DND-41 (cell line): ENCODE measurements at regions not wholly inside any gene's neighbourhood (a gene's known extent, or its start where the extent isn't known, plus 50 kb on each side); places are given as distances from the start of the nearest gene placed in this dataset.

Experiments used
- ATAC-seq: fragments of 200-7000 bp; cut with Tn5 transposase; 3 replicates; pipeline ENCODE4 v1.9.1; 2021; ENCODE audit warnings: low read depth; ENCODE audit not compliant: insufficient read depth
- DNase-seq: peaks from one replicate; pipeline ENCODE4 v3.0.0-alpha.2; 2020
- H2AFZ ChIP-seq: 2 replicates; pipeline ENCODE4 v1.6.0; 2012; ENCODE audit warnings: low read depth, low read length
- H3K27ac ChIP-seq: 2 replicates; pipeline ENCODE4 v1.5.1; 2012; ENCODE audit warnings: low read length, inconsistent platforms
- H3K27me3 ChIP-seq: fragments of 200-600 bp; sonication (generic); 2 replicates; pipeline ENCODE4 v1.6.0; 2012; ENCODE audit warnings: low read length, mild to moderate bottlenecking, inconsistent platforms; ENCODE audit not compliant: insufficient read depth, poor library complexity
- H3K36me3 ChIP-seq: 2 replicates; pipeline ENCODE4 v1.5.1; 2012; ENCODE audit warnings: low read length, inconsistent platforms; ENCODE audit not compliant: insufficient read depth
- H3K4me1 ChIP-seq: 2 replicates; pipeline ENCODE4 v1.5.1; 2012; ENCODE audit warnings: mild to moderate bottlenecking, low read length; ENCODE audit not compliant: insufficient read depth
- H3K4me2 ChIP-seq: 2 replicates; pipeline ENCODE4 v1.6.0; 2012; ENCODE audit warnings: mild to moderate bottlenecking, moderate library complexity, low read length, inconsistent platforms; ENCODE audit not compliant: insufficient read depth
- H3K4me3 ChIP-seq, 2 experiments: fragments of 200-600 bp in 1 of 2; shearing (Covaris generic) in 1 of 2; 2 replicates each; pipeline ENCODE4 v1.5.1; 2012 to 2016; ENCODE audit warnings: inconsistent platforms in 2 of 2, low read length in 2 of 2, mild to moderate bottlenecking in 2 of 2, low read depth in 1 of 2, moderate library complexity in 1 of 2
- H3K79me2 ChIP-seq: 2 replicates; pipeline ENCODE4 v1.6.0; 2012; ENCODE audit warnings: low read length, inconsistent platforms; ENCODE audit not compliant: insufficient read depth
- H3K9ac ChIP-seq: 2 replicates; pipeline ENCODE4 v1.6.0; 2012; ENCODE audit warnings: low read depth, mild to moderate bottlenecking, inconsistent platforms, low read length, moderate library complexity
- H3K9me3 ChIP-seq: 2 replicates; pipeline ENCODE4 v1.5.1; 2012; ENCODE audit warnings: low read length, moderate library complexity, mild to moderate bottlenecking, inconsistent platforms; ENCODE audit not compliant: insufficient read depth, severe bottlenecking
- H4K20me1 ChIP-seq: 2 replicates; pipeline ENCODE4 v1.6.0; 2012; ENCODE audit warnings: low read length; ENCODE audit not compliant: insufficient read depth
- EZH2 ChIP-seq: IDR thresholded peaks from 3 replicates; pipeline ENCODE4 v1.6.1; 2012; ENCODE audit warnings: borderline replicate concordance, low read depth, mild to moderate bottlenecking, moderate library complexity, low read length, inconsistent platforms; ENCODE audit not compliant: severe bottlenecking
- TF ChIP-seq, protein P1 (sequence below): IDR thresholded peaks from 2 replicates; pipeline ENCODE4 v1.5.1; 2012; ENCODE audit warnings: borderline replicate concordance, low read length, moderate library complexity, mild to moderate bottlenecking; ENCODE audit not compliant: poor library complexity, severe bottlenecking; ENCODE audit errors: extremely low read depth

DNA sequence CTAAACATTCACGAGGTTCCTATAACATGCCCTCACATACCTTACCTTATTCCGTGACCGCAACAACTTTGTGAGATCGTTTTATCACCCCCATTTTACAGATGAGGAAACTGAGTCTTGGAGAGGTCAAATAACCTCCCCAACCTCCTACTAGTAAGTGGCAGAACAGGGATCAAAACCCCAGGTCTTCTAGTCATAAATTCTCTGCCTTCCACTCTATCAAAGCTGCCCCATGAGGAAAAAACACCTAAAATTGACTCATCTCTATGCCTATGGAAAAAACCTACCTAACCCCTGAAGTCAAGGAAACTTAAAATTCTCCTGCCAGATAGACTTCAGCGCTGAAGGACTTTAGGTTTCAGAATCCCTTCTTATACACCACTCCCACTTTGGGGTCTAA, 69.5 kb upstream of the ERRFI1 start:
- no peaks in the 10 kb centered on the region for H3K4me1 ChIP-seq
- peaks cover 10% of the 10 kb centered on the region for H3K27me3 ChIP-seq
- H2AFZ ChIP-seq: no peak overlapping the region
- H3K9ac ChIP-seq: no peak overlapping the region
- no peak overlapping the region for H3K4me3 ChIP-seq
- no peak overlapping the region for H3K27ac ChIP-seq
- no peaks in the 10 kb centered on the region for H4K20me1 ChIP-seq
- H3K79me2 ChIP-seq: no peaks in the 10 kb centered on the region
- H3K4me2 ChIP-seq: no peak overlapping the region
- H3K36me3 ChIP-seq: no peaks in the 10 kb centered on the region
- DNase-seq (no peak), ATAC-seq (no peak)
- TF ChIP-seq EZH2: no peak
- TF ChIP-seq, protein P1, sequence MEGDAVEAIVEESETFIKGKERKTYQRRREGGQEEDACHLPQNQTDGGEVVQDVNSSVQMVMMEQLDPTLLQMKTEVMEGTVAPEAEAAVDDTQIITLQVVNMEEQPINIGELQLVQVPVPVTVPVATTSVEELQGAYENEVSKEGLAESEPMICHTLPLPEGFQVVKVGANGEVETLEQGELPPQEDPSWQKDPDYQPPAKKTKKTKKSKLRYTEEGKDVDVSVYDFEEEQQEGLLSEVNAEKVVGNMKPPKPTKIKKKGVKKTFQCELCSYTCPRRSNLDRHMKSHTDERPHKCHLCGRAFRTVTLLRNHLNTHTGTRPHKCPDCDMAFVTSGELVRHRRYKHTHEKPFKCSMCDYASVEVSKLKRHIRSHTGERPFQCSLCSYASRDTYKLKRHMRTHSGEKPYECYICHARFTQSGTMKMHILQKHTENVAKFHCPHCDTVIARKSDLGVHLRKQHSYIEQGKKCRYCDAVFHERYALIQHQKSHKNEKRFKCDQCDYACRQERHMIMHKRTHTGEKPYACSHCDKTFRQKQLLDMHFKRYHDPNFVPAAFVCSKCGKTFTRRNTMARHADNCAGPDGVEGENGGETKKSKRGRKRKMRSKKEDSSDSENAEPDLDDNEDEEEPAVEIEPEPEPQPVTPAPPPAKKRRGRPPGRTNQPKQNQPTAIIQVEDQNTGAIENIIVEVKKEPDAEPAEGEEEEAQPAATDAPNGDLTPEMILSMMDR: no peak
- no peaks in the 10 kb centered on the region for H3K9me3 ChIP-seq

DNA sequence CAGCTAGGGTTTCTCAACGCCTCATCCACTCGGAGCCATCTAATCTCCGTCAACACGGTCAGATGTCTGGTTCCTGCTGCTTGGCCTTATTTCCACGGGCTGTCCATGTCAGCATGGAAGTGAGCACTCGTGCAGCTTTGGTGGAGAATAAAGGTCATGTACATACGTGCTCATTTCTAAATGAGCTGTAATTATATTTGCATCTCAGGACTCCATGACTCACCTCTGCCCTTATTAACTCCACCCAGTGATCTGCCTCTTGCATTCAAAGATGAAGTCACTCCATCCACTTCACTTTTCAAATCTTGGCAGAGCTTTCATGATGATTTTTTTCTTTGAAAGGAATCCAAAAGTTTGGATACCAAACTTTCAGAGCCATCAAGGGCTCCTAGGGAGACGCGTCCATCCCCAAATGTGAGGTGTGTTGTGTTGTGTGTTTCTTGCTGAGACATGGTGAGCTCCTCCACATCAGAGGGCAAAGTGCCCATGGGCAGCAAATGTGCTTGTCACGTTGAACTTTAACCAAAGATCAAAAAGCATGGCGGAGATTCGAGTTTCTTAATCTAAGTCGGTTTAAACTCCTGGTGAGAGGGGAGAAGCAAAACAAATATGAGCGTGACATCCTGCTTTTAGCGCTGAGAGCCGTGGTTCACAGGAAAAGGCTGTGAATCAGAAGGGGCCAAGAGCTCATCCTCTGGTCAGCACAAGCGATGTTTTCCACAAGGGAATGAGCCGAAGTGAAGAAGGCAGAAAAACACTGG, 68.6 kb upstream of the ERRFI1 start:
- Histone ChIP-seq H3K79me2 (no peaks in the 10 kb centered on the region), H3K27me3 (peaks cover 10% of the 10 kb centered on the region), H3K4me1 (no peaks in the 10 kb centered on the region), H2AFZ (no peak overlapping the region), H3K4me3 (no peak overlapping the region), H3K9me3 (no peaks in the 10 kb centered on the region), H3K4me2 (no peak overlapping the region), H3K27ac (no peak overlapping the region), H4K20me1 (no peaks in the 10 kb centered on the region), H3K36me3 (no peaks in the 10 kb centered on the region), H3K9ac (no peak overlapping the region)
- ATAC-seq (no peak), DNase-seq (no peak)
- TF ChIP-seq EZH2: no peak
- TF ChIP-seq, protein P1: no peak

GRCh38 chr1:8093221-8093980, 67.3 kb upstream of the ERRFI1 start:
- no peak overlapping the region for H2AFZ ChIP-seq
- no peaks in the 10 kb centered on the region for H4K20me1 ChIP-seq
- H3K27me3 ChIP-seq: peaks cover 10% of the 10 kb centered on the region
- no peak overlapping the region for H3K4me2 ChIP-seq
- no peak overlapping the region for H3K9ac ChIP-seq
- no peaks in the 10 kb centered on the region for H3K79me2 ChIP-seq
- H3K27ac ChIP-seq: no peak overlapping the region
- ATAC-seq: no peak
- H3K4me1 ChIP-seq: no peaks in the 10 kb centered on the region
- no peak overlapping the region for H3K4me3 ChIP-seq
- TF ChIP-seq, protein P1: no peak
- TF ChIP-seq EZH2: no peak
- no peaks in the 10 kb centered on the region for H3K36me3 ChIP-seq
- DNase-seq: no peak
- H3K9me3 ChIP-seq: no peaks in the 10 kb centered on the region
